Left lobe of liver (tissue), 2 donors: ENCODE measurements at regions not wholly inside any gene's neighbourhood (a gene's known extent, or its start where the extent isn't known, plus 50 kb on each side); places are given as distances from the start of the nearest gene placed in this dataset.
"Not testable (repeated sequence)": the region's sequence is repeated elsewhere in the genome, so short reads cannot be mapped to it uniquely, and the experiment has no call there.

Experiments
- ATAC-seq: fragments of 200-7000 bp; cut with Tn5 transposase; one replicate; pipeline ENCODE4 v1.9.1; 2020; ENCODE audit warnings: mild to moderate bottlenecking, moderate library complexity
- DNase-seq: peaks from one replicate; pipeline ENCODE4 v3.0.0-alpha.2; 2020; ENCODE audit warnings: low spot score
- donor health status: DM: no; HTN: no; CAD: no; lungs with moderate emphysema.
- donor health status: DM: no; HTN: yes; CAD: no.

DNA sequence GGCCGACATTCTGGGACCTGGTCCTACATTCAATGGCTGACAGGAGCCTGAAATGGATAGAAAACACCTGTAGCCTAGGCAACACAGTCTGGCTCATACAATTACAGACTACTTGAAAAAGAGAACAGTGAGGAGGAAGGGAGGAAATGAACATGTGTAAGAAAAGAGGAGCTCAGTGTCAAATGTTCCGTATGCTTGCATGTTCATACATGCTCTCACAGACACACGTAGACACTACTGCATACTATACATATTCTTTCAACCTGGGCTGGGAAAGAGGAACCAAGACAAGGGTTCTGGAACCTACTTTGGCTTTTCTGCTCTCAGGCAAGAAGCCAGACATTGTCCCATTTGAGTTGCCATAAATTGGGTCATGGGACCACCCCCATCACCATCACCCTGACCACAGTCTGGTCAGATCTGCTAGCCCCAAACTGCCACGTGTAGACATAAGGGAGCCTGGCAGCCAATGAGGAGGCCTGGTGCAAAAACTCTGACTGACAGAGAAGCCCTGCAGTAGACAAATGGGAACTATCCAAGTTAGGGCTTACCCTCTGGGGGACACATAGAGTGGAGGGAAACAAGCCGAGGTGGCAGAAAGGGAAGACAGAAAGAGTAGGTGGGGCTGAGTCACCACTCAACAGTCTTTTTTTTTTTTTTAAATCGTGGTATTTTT, 310.0 kb downstream of the SHQ1 start:
- no peak for ATAC-seq
- no peak for DNase-seq

DNA sequence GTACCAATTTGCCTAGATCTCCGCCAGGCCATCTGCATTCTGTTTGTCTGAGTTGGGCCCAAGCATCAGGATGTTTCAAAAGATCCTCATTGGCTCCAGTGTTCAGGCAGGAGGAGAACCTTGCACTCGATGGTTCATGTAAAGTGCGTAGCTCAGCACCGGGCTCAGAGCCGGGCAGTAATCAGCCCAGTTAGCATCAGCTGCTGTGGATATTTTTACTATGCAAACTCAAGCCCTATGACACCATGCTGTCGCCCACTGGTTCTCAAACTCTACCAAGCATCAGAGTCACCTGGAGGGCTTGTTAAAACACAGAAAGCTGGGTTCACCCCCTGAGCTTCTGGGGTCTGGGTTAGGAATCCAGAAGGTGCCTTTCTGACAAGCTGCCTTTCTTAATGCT, 310.8 kb downstream of the SHQ1 start:
- no peak for ATAC-seq
- DNase-seq = no peak

DNA sequence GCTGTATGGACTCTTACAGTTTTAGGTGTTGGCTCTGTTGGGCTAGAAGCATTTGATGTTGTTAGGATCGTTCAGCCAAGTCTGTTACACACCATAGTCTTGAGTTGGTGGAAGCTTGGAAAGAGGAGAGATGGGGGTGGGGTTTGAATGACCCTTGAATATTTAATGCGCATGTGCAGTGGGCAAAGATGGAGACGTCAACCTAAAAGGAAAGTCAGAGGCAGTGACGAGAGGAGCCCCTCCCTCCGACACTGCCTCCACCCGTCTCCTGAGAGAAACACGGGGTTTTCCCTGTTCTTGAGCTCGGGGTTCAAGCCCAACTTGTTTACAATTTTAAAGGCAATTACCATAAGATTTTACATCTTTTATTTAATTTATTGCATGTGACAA, 311.4 kb downstream of the SHQ1 start:
- no peak for ATAC-seq
- no peak for DNase-seq

DNA sequence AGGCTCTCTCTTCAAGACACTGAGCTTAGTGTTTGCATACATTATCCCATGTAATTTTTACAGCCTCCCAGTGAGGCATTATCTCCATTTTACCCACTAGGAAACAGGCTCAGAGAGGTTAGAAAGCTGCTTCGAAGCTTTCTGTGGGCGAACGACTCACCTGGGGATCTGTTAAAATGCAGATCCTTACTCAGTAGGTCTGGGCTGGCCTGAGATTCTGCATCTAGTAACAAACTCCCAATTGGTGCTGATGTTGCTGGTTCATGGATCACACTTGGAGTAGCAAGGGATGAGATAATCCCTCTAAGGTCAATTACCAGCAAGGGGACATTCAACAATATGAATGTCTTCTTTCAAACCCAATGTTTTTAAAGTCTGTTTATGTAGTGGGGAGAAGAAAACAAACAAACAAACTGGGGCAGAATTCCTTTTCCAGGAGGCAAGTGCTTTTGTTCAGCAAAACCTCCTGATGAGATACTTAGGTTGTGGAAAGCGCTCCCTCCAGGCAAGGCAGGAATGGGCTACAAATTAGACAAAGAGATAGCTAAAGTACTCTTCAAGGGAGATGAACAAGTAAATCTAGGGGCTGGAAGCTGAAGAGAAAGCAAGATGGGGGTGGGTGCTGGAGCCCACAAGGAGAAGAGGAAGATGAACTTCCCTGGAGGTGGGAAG, 311.9 kb downstream of the SHQ1 start:
- ATAC-seq (no peak), DNase-seq (no peak)

DNA sequence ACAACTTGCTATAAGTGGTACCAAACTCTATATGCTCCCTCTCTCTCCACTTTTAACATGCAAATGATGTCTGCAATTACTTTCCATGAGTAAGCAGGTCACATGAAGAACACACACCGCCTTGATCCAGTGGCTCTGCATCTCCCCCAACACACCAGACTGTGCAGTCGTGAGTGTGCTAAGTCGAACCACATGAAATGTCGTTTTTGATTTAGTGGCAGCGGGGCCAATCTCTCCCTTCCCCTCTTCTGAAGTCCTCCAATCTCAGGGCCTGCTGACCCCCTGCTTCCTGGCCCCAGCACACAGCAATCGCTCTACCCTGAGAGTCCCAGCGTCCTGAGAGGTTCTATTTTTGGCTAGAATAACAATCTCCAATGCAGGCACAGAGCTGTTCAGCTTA, 312.5 kb downstream of the SHQ1 start:
- no peak for ATAC-seq
- no peak for DNase-seq

DNA sequence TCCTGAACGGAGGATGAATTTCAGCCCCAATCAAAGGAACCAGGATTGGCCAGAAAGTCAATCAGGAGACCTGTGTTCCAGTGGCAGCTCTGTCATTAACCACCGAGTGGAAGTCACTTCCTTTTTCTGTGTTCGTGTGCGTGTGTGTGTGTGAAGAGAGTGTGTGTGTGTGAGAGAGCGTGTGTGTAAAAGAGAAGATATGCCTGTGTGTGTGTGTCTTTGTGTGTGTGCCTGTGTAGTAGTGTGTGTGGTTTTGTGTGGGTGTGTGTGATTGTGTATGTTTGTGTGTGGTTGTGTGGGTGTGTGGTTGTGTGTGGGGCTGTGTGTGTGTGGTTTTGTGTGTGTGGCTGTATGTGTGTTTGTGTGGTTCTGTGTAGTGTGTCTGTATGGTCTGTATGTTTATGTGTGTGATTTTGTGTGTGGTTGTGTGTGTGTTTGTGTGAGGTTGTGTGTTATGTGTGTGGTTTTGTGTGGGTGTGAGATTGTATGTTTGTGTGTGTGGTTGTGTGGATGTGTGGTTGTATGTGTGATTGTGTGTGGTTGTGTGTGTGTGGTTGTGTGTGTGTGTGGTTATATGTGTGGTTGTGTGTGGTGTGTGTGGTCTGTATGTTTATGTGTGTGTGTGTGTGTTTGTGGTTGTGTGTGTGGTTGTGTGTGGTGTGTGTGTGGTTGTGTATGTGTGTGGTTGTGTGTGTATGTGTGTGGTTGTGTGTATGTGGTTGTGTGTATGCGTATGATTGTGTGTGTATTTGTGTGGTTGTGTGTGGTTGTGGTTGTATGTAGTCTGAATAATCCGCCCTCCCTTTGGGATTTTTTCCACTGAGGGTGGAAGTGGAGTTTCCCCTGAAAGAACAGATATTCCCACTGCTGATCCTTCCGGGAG, 314.4 kb downstream of the SHQ1 start:
- ATAC-seq (no peak), DNase-seq (no peak)

DNA sequence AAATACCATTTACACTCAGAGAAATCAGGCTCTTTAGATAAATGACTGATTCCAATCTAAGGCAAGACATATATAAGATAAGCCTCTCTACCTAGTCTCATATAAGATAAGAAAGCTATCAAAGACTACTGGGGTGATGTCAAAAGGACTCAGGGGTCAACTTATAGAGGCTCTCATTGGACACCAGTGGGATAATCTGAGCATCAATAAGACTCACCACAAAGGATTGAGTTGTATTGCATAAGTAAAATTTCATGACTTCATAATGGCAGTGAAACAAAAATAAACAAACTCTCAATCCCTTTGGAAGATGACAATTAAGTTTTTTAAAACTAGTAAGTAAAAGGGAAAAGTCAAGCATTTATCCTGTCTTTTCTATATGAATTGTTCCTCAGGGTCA, 317.8 kb downstream of the SHQ1 start:
- DNase-seq (no peak), ATAC-seq (no peak)

DNA sequence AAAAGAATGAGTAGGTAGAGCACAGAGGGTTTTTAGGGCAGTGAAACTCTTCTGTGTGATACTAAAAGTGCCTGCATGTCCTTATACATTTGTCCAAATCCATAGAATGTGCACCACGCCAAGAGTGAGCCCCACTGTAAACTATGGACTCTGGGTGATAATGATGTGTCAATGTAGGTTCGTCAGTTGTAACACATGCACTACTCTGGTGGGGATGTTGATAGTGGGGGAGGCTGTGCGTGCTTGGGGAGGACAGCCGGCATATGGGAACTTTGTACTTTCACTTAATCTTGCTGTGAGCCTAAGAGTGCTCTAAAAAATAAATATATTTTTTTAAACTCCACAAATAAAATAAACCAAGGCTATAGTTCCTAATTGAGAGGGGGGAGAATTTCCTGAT, 319.2 kb downstream of the SHQ1 start:
- ATAC-seq (no peak), DNase-seq (no peak)

DNA sequence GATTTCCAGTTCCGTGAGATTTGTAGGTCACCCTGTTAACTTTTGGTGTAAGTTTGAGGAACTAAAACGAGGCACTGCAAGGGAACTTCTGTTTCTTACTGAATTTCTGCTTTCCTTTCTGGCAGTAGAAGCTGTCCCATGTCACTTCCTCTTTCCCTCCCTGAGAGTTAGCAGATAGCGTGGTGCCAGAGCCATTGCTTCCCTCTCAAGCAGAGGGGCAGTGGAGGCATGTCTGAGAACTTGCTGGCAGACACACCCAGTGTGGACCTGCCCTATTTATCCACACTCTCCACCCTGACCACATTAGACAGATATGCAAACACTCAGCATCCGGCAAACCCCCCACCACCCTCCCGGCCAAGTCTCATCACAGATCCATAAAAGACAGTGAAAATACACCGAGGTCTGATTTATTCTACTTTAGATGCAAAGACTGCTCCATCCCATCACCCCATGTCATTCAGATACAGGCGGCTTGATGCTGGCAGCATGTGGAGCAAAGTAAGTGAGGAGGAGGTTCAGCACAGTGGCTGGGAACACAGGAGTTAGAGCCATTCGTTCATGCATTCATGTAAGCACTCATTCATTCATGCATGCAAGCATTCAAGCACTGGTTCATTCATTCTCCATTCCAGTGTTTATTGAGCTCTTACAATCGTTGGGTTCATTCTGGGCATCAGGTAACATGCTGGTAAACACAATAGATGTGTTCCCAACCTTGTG, 324.7 kb downstream of the SHQ1 start:
- ATAC-seq (peak; percentile 71), DNase-seq (no peak)

DNA sequence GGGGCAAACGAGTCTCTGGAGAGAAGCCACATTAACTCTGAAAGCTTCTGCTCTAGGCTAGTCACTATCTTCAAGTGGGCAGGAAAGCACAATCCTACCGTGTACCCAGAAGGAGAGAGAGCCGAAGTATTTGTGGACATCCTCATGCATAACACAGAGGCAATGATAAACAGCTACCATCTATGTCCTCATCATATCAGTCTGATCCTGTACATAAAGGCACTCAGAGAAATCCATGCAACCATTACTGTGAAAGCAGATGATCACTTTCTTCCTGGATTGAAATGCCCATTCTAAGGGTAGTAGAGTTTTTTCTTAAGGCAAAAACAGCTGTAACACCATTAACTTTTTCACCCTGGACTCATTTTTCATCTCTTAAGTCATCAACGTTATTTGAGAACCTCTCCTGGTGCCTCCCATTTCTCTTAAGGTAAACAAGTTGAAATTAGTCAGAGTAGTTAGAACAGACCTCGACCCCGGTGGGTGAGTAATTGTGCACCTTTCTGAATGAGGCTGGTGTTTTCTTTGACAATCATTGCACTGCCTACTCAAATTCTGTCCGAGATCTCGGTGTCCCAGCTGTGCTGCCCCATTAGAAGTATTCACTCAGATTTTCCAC, 327.4 kb downstream of the SHQ1 start:
- ATAC-seq (no peak), DNase-seq (no peak)

DNA sequence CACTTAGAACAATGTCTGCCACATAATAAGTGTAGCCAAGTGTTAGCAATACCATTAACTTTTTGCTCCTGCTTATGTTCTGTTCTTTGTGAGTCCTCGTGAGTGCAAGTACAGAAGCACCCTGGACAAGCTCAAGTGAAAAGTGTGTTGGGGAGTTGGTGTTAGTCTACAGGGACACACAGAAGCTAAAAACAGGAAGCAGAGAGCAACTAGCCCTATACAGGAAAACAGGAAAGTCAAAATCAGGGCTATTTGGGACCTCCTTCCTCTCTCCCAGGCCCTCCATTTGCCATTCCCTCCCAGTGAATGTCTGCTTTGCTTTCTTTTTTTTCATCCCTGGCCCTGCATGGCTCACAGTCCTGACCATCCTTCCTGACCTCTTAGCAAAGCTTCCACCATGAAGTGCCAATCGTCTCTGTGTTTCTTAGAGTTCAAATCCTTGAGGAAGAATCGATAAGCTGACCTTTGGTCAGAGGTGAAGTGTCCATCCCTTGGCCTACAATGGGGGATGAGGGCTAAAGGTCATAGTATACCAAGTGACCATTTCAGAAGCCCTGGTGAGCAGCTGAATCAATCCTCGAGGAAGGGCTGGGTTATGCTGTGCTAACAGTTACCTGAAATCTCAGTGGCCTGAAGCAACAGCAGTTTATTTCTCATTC, 328.2 kb downstream of the SHQ1 start:
- DNase-seq (no peak), ATAC-seq (no peak)

DNA sequence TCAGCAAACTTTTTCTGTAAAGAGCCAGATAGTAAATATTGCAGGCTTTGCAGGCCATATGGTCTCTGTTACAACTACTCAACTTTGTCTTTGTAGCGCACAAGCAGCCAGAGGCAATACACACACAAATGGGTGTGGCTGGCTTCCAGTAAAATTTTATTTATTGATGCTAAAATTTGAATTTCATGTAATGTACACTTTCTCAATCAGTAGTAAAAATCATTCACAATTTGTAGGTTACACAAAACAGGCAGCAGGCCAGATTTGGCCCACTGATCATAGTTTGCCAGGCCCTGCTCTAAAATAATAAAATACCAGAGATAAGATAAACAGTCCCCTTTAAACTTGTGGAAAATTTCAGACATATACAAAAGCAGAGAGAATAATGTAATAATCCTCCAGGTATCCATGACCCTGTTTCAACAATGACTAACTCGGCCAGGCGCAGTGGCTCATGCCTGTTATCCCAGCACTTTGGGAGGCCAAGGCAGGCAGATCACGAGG, 330.3 kb downstream of the SHQ1 start:
- peak; percentile 24 for ATAC-seq

DNA sequence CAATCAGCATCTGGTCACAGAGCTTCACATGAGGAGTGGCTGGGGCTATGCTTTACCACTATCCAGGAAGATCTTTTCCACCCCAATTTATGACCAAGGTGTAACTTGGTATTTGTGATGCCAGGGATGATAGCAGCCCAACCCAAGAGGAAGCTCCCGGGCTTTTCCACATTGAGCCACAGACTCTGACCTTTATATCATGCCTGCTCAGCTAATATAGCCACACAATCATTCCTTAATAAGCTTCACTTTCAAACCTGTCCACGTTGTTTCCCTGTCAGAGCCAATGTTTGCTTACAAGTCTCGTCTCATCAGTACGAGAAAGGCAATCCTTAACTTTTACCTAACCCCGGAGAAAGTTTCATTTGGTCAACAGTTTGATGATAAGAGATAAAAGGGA, 330.9 kb downstream of the SHQ1 start:
- ATAC-seq (peak; percentile 71), DNase-seq (no peak)

More for the DNA sequence above, 330.3 kb downstream of the SHQ1 start:
- no peak for DNase-seq

DNA sequence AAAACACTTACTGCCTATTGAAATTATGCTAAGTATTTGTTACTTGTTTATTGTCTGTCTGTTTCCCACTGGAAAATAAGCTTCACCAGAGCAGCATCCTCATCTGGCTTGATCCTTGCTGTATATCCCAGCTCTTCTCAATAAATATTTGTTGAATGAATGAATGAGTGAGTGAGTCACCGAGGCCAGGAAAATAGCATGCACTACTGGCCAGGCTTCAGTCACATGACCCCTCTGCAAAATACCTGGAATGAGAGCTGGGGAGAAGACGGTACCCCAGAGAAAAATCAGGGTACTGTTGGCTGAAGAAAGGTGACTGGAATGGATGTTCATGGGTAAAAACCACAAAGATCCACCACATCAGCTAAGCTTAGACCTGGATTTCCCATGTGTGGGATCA, 331.9 kb downstream of the SHQ1 start:
- ATAC-seq (no peak), DNase-seq (no peak)

DNA sequence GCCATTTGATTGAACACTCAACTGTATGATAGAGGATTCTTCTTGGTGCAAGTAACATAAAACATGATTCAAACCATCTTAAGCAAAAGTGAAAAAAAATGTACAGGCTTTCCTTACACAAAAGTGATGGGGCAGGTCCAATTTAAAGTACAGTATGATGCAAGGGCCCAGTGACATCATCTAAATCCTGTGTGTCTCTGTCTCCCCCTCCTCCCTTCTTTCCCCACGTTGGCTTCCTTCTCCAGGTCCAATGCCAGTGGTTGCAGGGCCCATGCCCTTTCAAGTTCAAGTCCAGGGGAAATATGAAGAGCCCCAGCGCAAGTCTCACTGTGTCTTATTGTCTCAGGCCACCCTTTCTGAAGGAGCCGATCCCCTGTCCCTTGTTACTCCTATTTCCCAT, 332.3 kb downstream of the SHQ1 start:
- ATAC-seq = no peak
- no peak for DNase-seq

DNA sequence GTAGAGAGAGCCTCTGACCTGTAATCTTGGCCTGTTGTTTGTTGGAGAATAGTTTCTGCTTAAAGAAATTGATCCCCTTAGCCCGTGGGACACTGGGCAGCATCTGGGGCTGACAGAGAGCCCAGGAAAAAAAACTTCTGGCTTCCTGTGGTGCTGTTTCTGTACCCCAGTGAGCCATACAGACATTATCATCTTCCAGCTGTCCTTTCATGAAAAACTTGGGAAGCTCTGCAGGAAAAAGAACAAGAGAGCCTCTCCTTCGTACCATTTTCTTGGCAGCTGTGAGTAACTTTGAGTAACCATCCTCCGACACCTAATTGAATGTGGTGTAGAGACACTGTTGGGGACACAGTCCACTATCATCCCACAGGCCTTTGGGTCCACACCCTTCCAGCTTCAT, 333.0 kb downstream of the SHQ1 start:
- no peak for DNase-seq

DNA sequence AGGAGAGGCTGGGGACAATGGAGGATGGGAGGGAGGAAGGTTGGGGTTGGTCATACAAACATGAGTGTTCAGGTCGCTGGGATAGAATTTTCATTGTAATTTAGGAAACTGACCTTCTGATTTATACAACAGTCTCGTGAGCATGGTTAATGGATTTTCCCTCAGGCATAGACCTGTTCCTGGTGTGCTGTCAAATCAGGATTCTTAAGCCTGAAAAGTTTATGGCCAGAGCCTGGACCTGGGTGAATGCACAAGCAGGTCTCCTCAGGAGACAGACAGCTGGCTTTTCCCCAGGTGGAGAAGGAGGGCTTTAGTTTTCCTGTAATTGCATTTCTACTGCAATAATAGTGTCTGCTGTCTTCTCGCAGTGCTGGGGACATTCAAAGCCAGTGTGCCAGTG, 338.0 kb downstream of the SHQ1 start:
- no peak for DNase-seq
- ATAC-seq = no peak

More for the DNA sequence above, 333.0 kb downstream of the SHQ1 start:
- no peak for ATAC-seq

DNA sequence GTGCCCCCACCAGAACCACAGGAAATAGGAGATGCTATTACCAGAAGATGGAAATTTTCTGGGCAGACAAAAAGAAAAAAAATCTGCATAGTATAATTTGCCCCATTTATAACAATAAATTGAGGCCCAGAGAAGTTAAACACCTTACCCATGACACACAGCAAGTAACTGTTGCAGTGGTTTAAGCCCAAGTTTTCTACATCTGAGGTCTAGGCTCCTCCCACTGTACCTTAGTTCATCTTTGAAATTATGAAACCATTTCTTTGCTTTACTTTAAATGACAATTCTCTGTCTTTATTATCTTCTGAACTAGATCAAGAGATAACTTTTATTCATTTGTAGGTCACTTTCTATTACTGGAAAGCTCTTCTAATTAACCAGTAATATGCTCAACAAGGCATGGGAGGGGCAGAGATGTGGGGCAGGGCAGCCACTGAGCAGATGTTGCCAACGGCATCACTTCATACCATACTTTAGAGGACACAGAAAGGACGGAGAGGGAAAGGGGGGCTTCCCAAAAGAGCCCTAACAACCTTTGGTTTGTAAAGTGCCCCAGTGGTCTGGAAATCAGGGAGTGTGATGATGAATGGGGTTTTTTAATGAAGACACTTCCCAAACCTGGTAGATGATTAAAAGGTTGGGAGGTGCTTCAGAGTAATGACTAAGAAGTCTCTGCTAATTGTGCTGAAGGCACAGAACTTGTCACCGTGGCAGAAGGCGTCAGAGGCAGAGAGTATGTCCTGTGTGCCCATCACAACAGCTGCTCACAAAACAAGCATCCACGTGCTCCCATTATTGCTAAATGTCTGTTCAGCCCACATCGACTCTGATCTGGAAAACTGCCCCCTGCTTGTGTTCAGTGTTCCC, 342.5 kb downstream of the SHQ1 start:
- no peak for DNase-seq
- no peak for ATAC-seq

DNA sequence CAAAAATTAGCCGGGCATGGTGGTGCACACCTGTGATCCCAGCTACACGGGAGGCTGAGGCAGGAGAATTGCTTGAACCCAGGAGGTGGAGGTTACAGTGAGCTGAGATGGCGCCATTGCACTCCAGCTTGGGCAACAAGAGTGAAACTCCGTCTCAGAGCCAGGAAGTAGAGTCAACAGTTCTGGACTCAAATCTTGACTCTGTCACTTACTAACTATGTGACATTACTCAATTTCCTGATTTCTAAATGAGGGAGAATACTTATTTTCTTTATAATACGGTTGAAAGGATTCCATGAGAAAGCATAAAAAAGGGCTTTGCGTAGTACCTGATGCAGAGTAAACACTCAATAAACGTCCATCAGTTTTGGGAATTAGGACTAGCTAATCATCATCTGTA, 350.7 kb downstream of the SHQ1 start:
- not testable (repeated sequence) for DNase-seq, ATAC-seq
